ENCODE measurements at regions not wholly inside any gene's neighbourhood (a gene's known extent, or its start where the extent isn't known, plus 50 kb on each side); places are given as distances from the start of the nearest gene placed in this dataset.
"Not testable (repeated sequence)": the region's sequence is repeated elsewhere in the genome, so short reads cannot be mapped to it uniquely, and the experiment has no call there.

DNA sequence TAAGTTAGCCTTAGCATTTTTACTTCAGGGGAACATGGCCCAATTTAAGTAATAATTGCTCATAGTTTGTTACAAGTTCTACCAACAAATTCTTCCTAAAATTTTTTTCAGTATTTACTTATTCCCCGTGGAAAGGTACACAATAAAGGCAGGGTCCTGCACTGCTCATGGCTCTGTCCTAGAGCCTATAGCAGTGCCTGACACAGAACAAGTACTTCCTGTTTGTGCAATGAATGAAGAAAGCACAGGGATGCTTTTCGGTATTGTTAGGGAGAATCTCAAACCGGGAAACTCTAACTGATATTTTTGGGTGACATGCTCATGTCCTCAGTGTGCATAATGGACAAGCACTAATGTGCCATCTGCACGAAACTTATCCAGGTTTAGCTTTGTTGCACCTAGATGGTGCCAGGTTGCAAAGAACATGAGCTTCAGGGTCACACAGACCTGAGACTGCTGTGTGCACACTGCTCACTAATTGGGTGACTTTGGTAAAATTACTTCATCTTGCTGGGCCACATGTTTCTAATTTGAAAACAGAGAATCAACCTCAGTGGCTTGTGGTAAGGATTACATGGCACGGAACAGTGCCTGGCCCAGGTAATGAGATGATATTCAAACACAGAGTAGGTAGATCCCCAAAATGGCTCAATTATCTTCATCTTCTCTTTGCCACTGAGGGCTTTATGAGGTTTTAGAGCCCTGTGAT is 175.8 kb upstream of the NPY2R start:
- DNase-seq (ENCODE audit: low spot score): no peak

- no peak for DNase-seq (ENCODE audit: low spot score)
Measured at GRCh38 chr4:155033604-155034003, 174.8 kb upstream of the NPY2R start.

- no peak for DNase-seq (ENCODE audit: low spot score)
Measured at GRCh38 chr4:155037031-155037430, 171.4 kb upstream of the NPY2R start.

DNA sequence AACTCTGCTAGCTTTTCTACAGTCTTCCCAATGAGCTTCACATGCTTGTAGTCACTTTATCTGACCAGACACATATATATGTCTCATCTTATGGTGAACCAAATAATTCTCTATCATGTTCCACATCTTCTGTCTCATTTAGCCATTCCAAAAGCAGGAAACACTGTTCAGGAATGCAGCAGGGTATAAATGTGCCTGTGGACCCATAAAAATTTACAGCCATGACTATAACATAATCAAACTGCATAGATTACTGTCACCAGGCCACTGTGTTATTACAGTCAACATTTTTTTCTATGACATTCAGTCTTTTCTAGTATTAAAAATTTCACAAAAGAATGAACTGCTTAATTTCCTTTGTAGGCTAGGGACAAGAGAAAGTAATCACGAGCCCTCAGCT is 170.0 kb upstream of the NPY2R start:
- no peak for DNase-seq (ENCODE audit: low spot score)

DNA sequence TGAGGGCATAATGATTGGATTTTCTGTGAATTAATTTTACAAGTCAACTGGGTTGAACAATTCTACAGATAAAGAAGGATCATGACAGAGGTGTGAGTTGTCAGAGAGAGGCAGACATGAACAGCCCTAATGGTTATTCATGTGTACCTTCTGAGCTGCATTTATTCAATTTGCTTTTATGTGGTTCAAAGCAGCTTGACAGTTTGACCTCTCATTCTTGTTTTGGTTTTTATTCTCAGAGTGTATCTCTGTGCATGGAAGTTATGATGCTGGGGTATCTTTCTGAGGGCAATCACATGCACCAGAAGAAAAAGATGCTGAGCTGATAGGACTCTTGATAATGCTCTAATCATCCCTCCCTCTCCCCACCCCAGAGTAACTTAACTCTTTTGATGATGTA is 169.3 kb upstream of the NPY2R start:
- DNase-seq (ENCODE audit: low spot score): no peak

DNA sequence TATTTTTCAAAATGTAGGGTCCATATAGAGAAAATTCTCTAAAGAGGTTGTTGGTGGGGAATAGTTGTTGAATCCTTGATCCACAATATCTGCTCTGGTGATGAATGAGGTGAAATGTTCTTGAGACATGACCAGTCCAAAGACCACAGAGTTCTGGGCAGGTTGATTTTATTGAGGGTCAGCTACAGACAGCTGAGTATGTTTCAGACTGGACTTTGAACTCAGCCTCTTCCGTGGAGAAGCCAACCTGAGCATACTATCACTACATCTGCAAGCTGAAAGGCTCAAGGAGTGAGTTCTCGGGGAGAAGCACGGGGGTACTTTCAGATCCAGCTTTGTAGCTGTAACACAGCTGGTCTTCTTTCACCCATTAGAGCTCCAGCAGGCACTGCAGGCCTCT is 168.4 kb upstream of the NPY2R start:
- no peak for DNase-seq (ENCODE audit: low spot score)

DNA sequence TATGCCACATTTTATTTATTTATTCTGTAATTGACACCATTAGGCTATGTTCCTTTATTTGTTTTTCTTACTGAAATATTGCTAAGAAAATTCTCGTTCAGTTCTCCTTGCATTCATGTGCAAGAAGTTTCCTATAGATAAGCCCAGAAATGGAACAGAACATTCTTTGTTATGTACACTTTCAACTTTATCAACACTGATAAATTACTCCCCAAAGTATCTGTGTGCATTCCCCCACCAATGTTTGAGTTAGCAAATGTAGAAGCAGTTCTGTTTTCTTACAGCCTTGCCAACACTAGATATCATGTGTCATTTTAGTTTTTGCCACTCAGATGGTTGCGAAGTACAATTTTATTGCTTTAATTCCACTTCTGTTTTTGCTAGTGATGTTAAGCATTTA is 166.4 kb upstream of the NPY2R start:
- DNase-seq (ENCODE audit: low spot score): no peak

DNA sequence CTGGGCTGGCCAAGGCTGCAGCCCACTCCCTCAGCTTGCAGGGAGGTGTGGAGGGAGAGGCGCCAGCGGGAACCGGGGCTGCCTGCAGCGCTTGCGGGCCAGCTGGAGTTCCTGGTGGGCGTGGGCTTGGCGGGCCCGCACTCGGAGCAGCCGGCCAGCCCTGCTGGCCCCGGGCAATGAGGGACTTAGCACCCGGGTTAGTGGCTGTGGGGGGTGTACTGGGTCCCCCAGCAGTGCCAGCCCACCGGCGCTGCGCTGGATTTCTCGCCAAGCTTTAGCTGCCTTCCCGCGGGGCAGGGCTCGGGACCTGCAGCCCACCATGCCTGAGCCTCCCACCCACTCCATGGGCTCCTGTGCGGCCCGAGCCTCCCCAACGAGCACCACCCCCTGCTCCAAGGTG is 164.2 kb upstream of the NPY2R start:
- not testable (repeated sequence) for DNase-seq (ENCODE audit: low spot score)

DNA sequence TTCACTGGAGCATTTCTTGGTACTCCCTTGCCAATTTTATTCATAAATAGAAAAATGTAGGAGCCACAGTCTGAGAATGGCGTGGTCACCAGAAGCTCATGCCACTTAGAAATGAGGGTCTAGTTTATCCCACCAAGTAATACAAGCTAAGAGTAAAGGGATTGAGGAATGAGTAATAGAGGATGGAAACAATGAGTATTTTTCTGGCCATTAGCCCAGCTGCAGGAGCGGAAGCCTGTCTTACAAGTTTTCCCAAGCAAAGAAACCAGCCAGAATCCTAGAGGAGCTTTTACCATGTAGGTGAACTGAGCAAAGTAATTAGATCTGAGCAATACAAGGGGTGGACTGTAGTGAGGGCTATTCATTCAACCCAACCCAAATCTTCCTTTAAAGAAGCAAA is 160.7 kb upstream of the NPY2R start:
- no peak for DNase-seq (ENCODE audit: low spot score)

DNA sequence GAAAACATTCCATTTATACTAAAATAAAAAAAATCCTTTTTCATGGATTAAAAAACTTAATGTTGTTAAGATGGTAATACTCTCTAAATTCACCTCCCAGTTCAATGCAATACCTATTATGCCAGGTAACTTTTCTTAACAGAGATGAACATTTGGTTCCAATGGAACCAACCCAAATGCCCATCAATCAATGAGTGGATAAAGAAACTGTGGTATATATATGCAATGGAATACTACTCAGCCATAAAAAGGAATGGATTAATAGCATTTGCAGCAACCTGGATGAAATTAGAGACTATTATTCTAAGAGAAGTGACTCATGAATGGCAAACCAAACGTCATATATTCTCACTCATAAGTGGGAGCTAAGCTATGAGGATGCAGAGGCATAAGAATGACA is 154.4 kb upstream of the NPY2R start:
- not testable (repeated sequence) for DNase-seq (ENCODE audit: low spot score)

DNA sequence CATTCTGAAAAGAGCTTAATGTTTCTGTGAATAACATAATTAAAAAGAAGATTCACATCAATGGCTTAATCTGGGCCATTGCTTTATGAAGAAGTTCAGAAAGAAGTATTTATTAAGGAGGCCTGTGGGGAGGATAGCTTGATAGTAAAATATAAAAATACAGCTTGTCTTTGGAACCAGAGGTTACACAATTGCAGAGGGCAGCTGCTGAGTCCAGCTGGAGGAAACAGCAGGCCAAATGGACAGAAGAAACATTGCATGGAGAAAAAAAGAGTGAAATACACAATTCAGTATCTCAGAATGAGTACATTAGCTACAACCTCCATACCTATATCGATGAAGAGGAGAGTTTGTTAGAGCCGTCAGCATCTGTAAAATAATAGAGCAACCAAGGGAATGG is 148.0 kb upstream of the NPY2R start:
- DNase-seq (ENCODE audit: low spot score): no peak

DNA sequence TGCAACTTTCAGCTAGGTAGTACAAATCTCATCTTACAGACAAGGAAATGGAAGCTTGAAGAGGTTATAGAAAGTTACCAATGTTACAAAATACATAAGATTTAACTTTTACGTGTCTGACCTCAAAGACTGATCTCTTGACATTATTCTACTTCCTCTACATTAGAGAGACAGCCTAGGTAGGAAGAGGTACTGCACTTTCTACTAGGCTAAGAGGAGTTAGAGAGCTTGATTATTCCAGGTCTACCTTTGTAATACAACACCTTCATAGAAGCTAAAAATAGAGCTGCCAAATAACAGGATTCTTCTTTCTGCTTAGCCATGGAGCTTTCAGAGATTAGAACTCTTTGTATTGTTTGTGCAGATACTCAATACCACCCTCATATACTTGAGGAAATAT is 147.6 kb upstream of the NPY2R start:
- DNase-seq (ENCODE audit: low spot score): no peak

- DNase-seq (ENCODE audit: low spot score): no peak
Measured at GRCh38 chr4:155062948-155063347, 145.5 kb upstream of the NPY2R start.

GRCh38 chr4:155064934-155065333 is 143.5 kb upstream of the NPY2R start:
- not testable (repeated sequence) for DNase-seq (ENCODE audit: low spot score)

- no peak for DNase-seq (ENCODE audit: low spot score)
Measured at GRCh38 chr4:155066871-155067270, 141.6 kb upstream of the NPY2R start.

DNA sequence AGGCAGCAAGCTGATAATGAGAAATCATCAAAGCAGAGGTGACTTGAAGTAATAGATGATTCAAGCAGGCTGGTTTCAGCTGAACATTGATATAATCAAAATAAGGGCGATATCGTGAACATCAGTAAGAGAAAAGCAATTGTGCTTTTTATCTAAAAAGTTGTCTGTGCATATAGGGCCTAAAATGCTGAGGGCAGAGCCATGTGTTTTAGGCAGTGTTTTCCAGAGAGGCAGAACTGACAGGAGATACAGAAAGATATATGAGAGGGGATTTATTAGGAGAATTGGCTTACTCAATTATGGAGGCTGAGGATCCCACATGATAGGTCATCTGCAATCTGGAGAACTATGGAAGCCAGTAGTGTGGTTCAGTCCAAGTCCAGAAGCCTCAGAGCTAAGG is 136.5 kb upstream of the NPY2R start:
- no peak for DNase-seq (ENCODE audit: low spot score)

GRCh38 chr4:155072417-155072816 is 136.0 kb upstream of the NPY2R start:
- no peak for DNase-seq (ENCODE audit: low spot score)

GRCh38 chr4:155073852-155074251 is 134.6 kb upstream of the NPY2R start:
- no peak for DNase-seq (ENCODE audit: low spot score)

DNA sequence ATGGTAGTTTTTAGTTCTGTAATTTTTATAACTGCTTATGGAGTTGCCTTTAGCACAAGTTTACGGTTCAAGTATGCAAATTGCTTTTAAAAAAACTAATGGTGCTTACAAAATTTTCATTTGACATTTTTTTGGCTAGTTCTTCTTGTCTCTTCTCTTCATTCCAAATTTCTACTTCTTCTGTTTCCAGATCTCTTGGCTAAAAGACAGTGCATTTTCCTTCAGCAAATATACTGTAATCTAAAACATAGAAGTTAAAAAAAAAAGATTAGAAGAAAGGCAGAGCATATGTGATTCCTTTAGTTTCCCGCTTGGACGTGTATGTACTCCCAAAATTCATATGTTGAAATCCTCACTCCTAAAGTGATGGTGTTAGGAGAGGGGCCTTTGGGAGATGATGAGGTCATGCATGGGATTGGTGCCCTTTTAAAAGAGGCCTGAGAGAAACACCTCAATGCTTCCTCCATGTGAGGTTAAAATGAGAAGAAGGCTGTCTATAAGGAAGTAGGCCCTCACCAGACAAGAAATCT is 132.1 kb upstream of the NPY2R start:
- DNase-seq (ENCODE audit: low spot score): no peak

- DNase-seq (ENCODE audit: low spot score): peak; percentile 11
Measured at GRCh38 chr4:155077452-155078229, 130.8 kb upstream of the NPY2R start.

DNA sequence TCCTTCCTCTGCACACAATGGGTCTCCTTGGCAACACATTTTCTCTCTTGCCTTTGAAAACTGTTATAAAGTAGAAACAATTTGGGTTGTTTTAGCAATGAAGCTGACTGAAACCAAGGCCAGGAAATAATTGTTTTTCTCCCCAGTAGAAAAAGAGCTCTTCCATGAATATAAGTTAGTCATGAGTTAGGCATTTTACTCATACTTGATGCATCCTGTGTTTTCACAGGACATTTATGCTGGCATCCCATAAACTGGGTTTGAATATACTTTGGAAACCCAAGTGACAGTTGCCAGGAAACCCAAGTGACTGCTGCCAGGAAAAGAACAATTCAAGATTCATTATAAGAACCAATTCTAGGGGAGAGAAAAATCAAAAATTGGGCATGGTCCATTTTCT is 128.6 kb upstream of the NPY2R start:
- DNase-seq (ENCODE audit: low spot score): no peak

DNA sequence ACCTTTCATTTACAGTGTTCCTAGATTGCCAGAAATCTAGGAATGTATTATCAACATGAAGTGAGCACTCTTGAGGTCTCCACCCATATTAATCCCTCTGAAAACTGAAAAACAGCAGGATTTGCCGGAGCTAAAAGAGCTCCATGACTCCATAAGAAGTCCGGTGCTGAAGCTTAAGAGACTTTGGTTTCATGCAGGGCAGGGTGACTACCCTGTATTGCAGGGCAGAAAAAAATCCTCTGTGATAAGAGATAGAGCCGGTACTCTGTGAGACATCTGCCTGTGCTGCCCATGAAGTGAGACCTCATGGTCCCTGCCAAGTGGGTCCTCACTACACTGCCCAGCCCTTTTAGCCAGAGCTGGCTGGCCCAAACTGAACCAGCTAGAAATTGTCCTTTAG is 127.2 kb upstream of the NPY2R start:
- no peak for DNase-seq (ENCODE audit: low spot score)

- DNase-seq (ENCODE audit: low spot score): no peak
Measured at GRCh38 chr4:155085843-155086530, 122.4 kb upstream of the NPY2R start.

All from iPS-NIHi11 (cell line).